ENCODE measurements at regions not wholly inside any gene's neighbourhood (a gene's known extent, or its start where the extent isn't known, plus 50 kb on each side); places are given as distances from the start of the nearest gene placed in this dataset.

- H3K9me3 ChIP-seq (replicated peaks): no peaks in the 10 kb centered on the region
- no peak overlapping the region for H3K4me3 ChIP-seq
- no peak for DNase-seq
- H3K4me1 ChIP-seq: no peaks in the 10 kb centered on the region
- intact Hi-C loops (cut with micrococcal nuclease): no loop called here
- TF ChIP-seq, protein P1, sequence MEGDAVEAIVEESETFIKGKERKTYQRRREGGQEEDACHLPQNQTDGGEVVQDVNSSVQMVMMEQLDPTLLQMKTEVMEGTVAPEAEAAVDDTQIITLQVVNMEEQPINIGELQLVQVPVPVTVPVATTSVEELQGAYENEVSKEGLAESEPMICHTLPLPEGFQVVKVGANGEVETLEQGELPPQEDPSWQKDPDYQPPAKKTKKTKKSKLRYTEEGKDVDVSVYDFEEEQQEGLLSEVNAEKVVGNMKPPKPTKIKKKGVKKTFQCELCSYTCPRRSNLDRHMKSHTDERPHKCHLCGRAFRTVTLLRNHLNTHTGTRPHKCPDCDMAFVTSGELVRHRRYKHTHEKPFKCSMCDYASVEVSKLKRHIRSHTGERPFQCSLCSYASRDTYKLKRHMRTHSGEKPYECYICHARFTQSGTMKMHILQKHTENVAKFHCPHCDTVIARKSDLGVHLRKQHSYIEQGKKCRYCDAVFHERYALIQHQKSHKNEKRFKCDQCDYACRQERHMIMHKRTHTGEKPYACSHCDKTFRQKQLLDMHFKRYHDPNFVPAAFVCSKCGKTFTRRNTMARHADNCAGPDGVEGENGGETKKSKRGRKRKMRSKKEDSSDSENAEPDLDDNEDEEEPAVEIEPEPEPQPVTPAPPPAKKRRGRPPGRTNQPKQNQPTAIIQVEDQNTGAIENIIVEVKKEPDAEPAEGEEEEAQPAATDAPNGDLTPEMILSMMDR (IDR thresholded peaks at IDR 0.05; ENCODE audit: borderline replicate concordance): no peak
- H3K36me3 ChIP-seq: no peaks in the 10 kb centered on the region
- no peak overlapping the region for H3K27ac ChIP-seq (replicated peaks)
- H3K27me3 ChIP-seq (ENCODE audit: low read depth): no peaks in the 10 kb centered on the region
These were observed 108.2 kb upstream of the GIMD1 start for GRCh38 chr4:106476741-106477140.

- DNase-seq: no peak
- Histone ChIP-seq H3K27ac (replicated peaks) (no peak overlapping the region), H3K4me1 (no peaks in the 10 kb centered on the region), H3K27me3 (ENCODE audit: low read depth) (no peaks in the 10 kb centered on the region), H3K4me3 (no peak overlapping the region), H3K9me3 (replicated peaks) (no peaks in the 10 kb centered on the region), H3K36me3 (no peaks in the 10 kb centered on the region)
- intact Hi-C loops (cut with micrococcal nuclease): no loop called here
- TF ChIP-seq, protein P1 (IDR thresholded peaks at IDR 0.05; ENCODE audit: borderline replicate concordance): no peak
These were observed 104.9 kb upstream of the GIMD1 start for GRCh38 chr4:106473515-106473914.

GRCh38 chr4:106471151-106471550 is 102.6 kb upstream of the GIMD1 start:
- intact Hi-C loops (cut with micrococcal nuclease): no loop called here
- Histone ChIP-seq H3K27ac (replicated peaks) (no peak overlapping the region), H3K27me3 (ENCODE audit: low read depth) (no peaks in the 10 kb centered on the region), H3K36me3 (no peaks in the 10 kb centered on the region), H3K4me3 (no peak overlapping the region), H3K4me1 (no peaks in the 10 kb centered on the region), H3K9me3 (replicated peaks) (no peaks in the 10 kb centered on the region)
- DNase-seq: no peak
- TF ChIP-seq, protein P1 (IDR thresholded peaks at IDR 0.05; ENCODE audit: borderline replicate concordance): no peak

- H3K9me3 ChIP-seq (replicated peaks): no peaks in the 10 kb centered on the region
- intact Hi-C loops (cut with micrococcal nuclease): no loop called here
- H3K27ac ChIP-seq (replicated peaks): no peak overlapping the region
- no peaks in the 10 kb centered on the region for H3K4me1 ChIP-seq
- no peak overlapping the region for H3K4me3 ChIP-seq
- no peaks in the 10 kb centered on the region for H3K36me3 ChIP-seq
- DNase-seq: no peak
- H3K27me3 ChIP-seq (ENCODE audit: low read depth): no peaks in the 10 kb centered on the region
- TF ChIP-seq, protein P1 (IDR thresholded peaks at IDR 0.05; ENCODE audit: borderline replicate concordance): no peak
These were observed 95.0 kb upstream of the GIMD1 start for GRCh38 chr4:106463622-106464021.

GRCh38 chr4:106454581-106454980 is 86.0 kb upstream of the GIMD1 start:
- TF ChIP-seq, protein P1 (IDR thresholded peaks at IDR 0.05; ENCODE audit: borderline replicate concordance): no peak
- Histone ChIP-seq H3K27me3 (ENCODE audit: low read depth) (peaks cover 5% of the 10 kb centered on the region), H3K4me1 (no peaks in the 10 kb centered on the region), H3K4me3 (no peak overlapping the region), H3K9me3 (replicated peaks) (no peaks in the 10 kb centered on the region), H3K27ac (replicated peaks) (no peak overlapping the region), H3K36me3 (no peaks in the 10 kb centered on the region)
- DNase-seq: no peak
- intact Hi-C loops (cut with micrococcal nuclease): no loop called here

GRCh38 chr4:106454021-106454420 is 85.4 kb upstream of the GIMD1 start:
- no peak for DNase-seq
- Histone ChIP-seq H3K9me3 (replicated peaks) (no peaks in the 10 kb centered on the region), H3K36me3 (no peaks in the 10 kb centered on the region), H3K4me3 (no peak overlapping the region), H3K27ac (replicated peaks) (no peak overlapping the region), H3K27me3 (ENCODE audit: low read depth) (peaks cover 5% of the 10 kb centered on the region), H3K4me1 (no peaks in the 10 kb centered on the region)
- intact Hi-C loops (cut with micrococcal nuclease): no loop called here
- TF ChIP-seq, protein P1 (IDR thresholded peaks at IDR 0.05; ENCODE audit: borderline replicate concordance): no peak
